Neural progenitor cell (in vitro differentiated cells): ENCODE measurements at regions not wholly inside any gene's neighbourhood (a gene's known extent, or its start where the extent isn't known, plus 50 kb on each side); places are given as distances from the start of the nearest gene placed in this dataset.

ENCODE experiments used
- DNase-seq: peaks from one replicate; pipeline ENCODE4 v3.0.0-alpha.2; 2016; ENCODE audit warnings: low spot score
- H2AFZ ChIP-seq: fragments of 200-600 bp; sonication (generic); replicated peaks from 2 replicates; pipeline ENCODE4 v1.6.1; 2016; ENCODE audit warnings: antibody characterized with exemption
- H3F3A ChIP-seq: fragments of 200-600 bp; sonication (generic); 2 replicates; pipeline ENCODE4 v1.6.1; 2016; ENCODE audit warnings: antibody characterized with exemption, low read depth
- H3K27ac ChIP-seq: fragments of 200-600 bp; sonication (generic); 2 replicates; pipeline ENCODE4 v1.5.1; 2016; ENCODE audit warnings: mild to moderate bottlenecking
- H3K27me3 ChIP-seq: fragments of 200-600 bp; sonication (generic); 2 replicates; pipeline ENCODE4 v1.6.1; 2016; ENCODE audit warnings: mild to moderate bottlenecking, moderate library complexity
- H3K36me3 ChIP-seq: fragments of 200-600 bp; sonication (generic); 2 replicates; pipeline ENCODE4 v1.5.1; 2016
- H3K4me1 ChIP-seq: fragments of 200-600 bp; sonication (generic); 2 replicates; pipeline ENCODE4 v1.6.1; 2016; ENCODE audit warnings: mixed run types
- H3K4me2 ChIP-seq: fragments of 200-600 bp; sonication (generic); 2 replicates; pipeline ENCODE4 v1.6.1; 2016
- H3K4me3 ChIP-seq: fragments of 200-600 bp; sonication (generic); 2 replicates; pipeline ENCODE4 v1.5.1; 2016
- H3K79me2 ChIP-seq: fragments of 200-600 bp; sonication (generic); 2 replicates; pipeline ENCODE4 v1.6.1; 2016; ENCODE audit warnings: low read depth
- H3K9ac ChIP-seq: fragments of 200-600 bp; sonication (generic); 2 replicates; pipeline ENCODE4 v1.6.1; 2016
- H3K9me3 ChIP-seq: fragments of 200-600 bp; sonication (generic); 2 replicates; pipeline ENCODE4 v1.5.1; 2016; ENCODE audit warnings: low read depth
- H4K20me1 ChIP-seq: fragments of 200-600 bp; sonication (generic); 2 replicates; pipeline ENCODE4 v1.6.1; 2016; ENCODE audit warnings: low read depth
- H3K27ac Mint-ChIP-seq: 3 replicates; pipeline ENCODE4 v1.8.0; 2021; ENCODE audit warnings: mixed read lengths
- H3K27me3 Mint-ChIP-seq: 2 replicates; pipeline ENCODE4 v1.8.0; 2022; ENCODE audit warnings: low read depth, mild to moderate bottlenecking, inconsistent platforms, moderate library complexity, mixed read lengths; ENCODE audit not compliant: insufficient read depth
- H3K36me3 Mint-ChIP-seq: 3 replicates; pipeline ENCODE4 v1.8.0; 2021; ENCODE audit warnings: mixed read lengths
- H3K4me1 Mint-ChIP-seq: 3 replicates; pipeline ENCODE4 v1.8.0; 2021; ENCODE audit warnings: mixed read lengths
- H3K4me3 Mint-ChIP-seq: 3 replicates; pipeline ENCODE4 v1.8.0; 2021; ENCODE audit warnings: mild to moderate bottlenecking, moderate library complexity, mixed read lengths
- H3K9me3 Mint-ChIP-seq: 3 replicates; pipeline ENCODE4 v1.8.0; 2020; ENCODE audit warnings: mixed read lengths
- CTCF ChIP-seq: fragments of 200-600 bp; sonication (generic); IDR thresholded peaks from 2 replicates; pipeline ENCODE4 v1.5.1; 2017; ENCODE audit warnings: antibody characterized with exemption, mild to moderate bottlenecking
- EZH2 ChIP-seq: fragments of 200-600 bp; sonication (generic); IDR thresholded peaks from 2 replicates; pipeline ENCODE4 v1.6.1; 2017; ENCODE audit warnings: antibody characterized with exemption, mild to moderate bottlenecking, moderate library complexity
- EZH2phosphoT487 ChIP-seq: fragments of 200-600 bp; sonication (generic); IDR thresholded peaks from 2 replicates; pipeline ENCODE4 v1.6.1; 2017; ENCODE audit warnings: antibody characterized with exemption

- H3K36me3 ChIP-seq, result no peaks in the 10 kb centered on the region
- H3K4me3 ChIP-seq, result no peak overlapping the region
- Mint-ChIP-seq H3K27ac (no peak overlapping the region), H3K9me3 (peaks cover 56% of the 10 kb centered on the region), H3K36me3 (no peaks in the 10 kb centered on the region), H3K4me3 (no peak overlapping the region), H3K27me3 (peaks cover 7% of the 10 kb centered on the region), H3K4me1 (no peaks in the 10 kb centered on the region)
- no peak overlapping the region for H3K4me2 ChIP-seq
- H4K20me1 ChIP-seq, result no peaks in the 10 kb centered on the region
- H3K27me3 ChIP-seq, result no peaks in the 10 kb centered on the region
- H3K79me2 ChIP-seq, result no peaks in the 10 kb centered on the region
- no peak for DNase-seq
- TF ChIP-seq EZH2, result no peak
- H3K4me1 ChIP-seq, result no peaks in the 10 kb centered on the region
- peaks cover 17% of the 10 kb centered on the region for H3K9me3 ChIP-seq
- H3K27ac ChIP-seq, result no peak overlapping the region
- H3F3A ChIP-seq, result no peaks in the 10 kb centered on the region
- H2AFZ ChIP-seq, result no peak overlapping the region
- H3K9ac ChIP-seq, result no peak overlapping the region
Measured at GRCh38 chr13:80828759-80829158, 487.8 kb upstream of the SPRY2 start.

GRCh38 chr13:80825276-80825675, 484.4 kb upstream of the SPRY2 start:
- Histone ChIP-seq H3K4me3 (no peak overlapping the region), H3K36me3 (no peaks in the 10 kb centered on the region), H3K79me2 (no peaks in the 10 kb centered on the region), H3K27me3 (no peaks in the 10 kb centered on the region), H3K4me2 (no peak overlapping the region), H3K9me3 (peaks cover 17% of the 10 kb centered on the region), H3K9ac (no peak overlapping the region), H3K27ac (no peak overlapping the region), H3F3A (no peaks in the 10 kb centered on the region), H4K20me1 (no peaks in the 10 kb centered on the region), H2AFZ (no peak overlapping the region), H3K4me1 (no peaks in the 10 kb centered on the region)
- Mint-ChIP-seq H3K27me3 (no peaks in the 10 kb centered on the region), H3K4me3 (no peak overlapping the region), H3K36me3 (no peaks in the 10 kb centered on the region), H3K9me3 (peaks cover 42% of the 10 kb centered on the region), H3K4me1 (no peaks in the 10 kb centered on the region), H3K27ac (no peak overlapping the region)
- no peak for DNase-seq
- no peak for TF ChIP-seq CTCF
- no peak for TF ChIP-seq EZH2
- TF ChIP-seq EZH2phosphoT487, result no peak

- Histone ChIP-seq H3K4me3 (no peak overlapping the region), H3F3A (no peaks in the 10 kb centered on the region), H2AFZ (no peak overlapping the region), H4K20me1 (no peaks in the 10 kb centered on the region), H3K9ac (no peak overlapping the region), H3K36me3 (no peaks in the 10 kb centered on the region), H3K79me2 (no peaks in the 10 kb centered on the region), H3K27me3 (no peaks in the 10 kb centered on the region), H3K4me1 (no peaks in the 10 kb centered on the region), H3K4me2 (no peak overlapping the region), H3K27ac (no peak overlapping the region), H3K9me3 (peaks cover 13% of the 10 kb centered on the region)
- Mint-ChIP-seq H3K27ac (no peak overlapping the region), H3K36me3 (no peaks in the 10 kb centered on the region), H3K27me3 (no peaks in the 10 kb centered on the region), H3K4me3 (no peak overlapping the region), H3K9me3 (peaks cover 40% of the 10 kb centered on the region), H3K4me1 (no peaks in the 10 kb centered on the region)
- TF ChIP-seq EZH2phosphoT487, result no peak
- TF ChIP-seq EZH2, result no peak
- no peak for TF ChIP-seq CTCF
- DNase-seq, result no peak
Measured at GRCh38 chr13:80824229-80824628, 483.3 kb upstream of the SPRY2 start.

- H3K4me1 Mint-ChIP-seq, result no peaks in the 10 kb centered on the region
- H3K36me3 Mint-ChIP-seq, result no peaks in the 10 kb centered on the region
- no peak overlapping the region for H3K4me3 Mint-ChIP-seq
- Histone ChIP-seq H3K9ac (no peak overlapping the region), H3K27ac (no peak overlapping the region), H4K20me1 (no peaks in the 10 kb centered on the region), H3K9me3 (peaks cover 5% of the 10 kb centered on the region), H3F3A (no peaks in the 10 kb centered on the region), H3K79me2 (no peaks in the 10 kb centered on the region), H3K36me3 (no peaks in the 10 kb centered on the region), H3K4me2 (no peak overlapping the region), H3K4me1 (no peaks in the 10 kb centered on the region), H3K27me3 (no peaks in the 10 kb centered on the region), H2AFZ (no peak overlapping the region), H3K4me3 (no peak overlapping the region)
- H3K27ac Mint-ChIP-seq, result no peak overlapping the region
- peaks cover 37% of the 10 kb centered on the region for H3K9me3 Mint-ChIP-seq
- no peak for TF ChIP-seq EZH2
- no peak for TF ChIP-seq EZH2phosphoT487
- no peak for TF ChIP-seq CTCF
- H3K27me3 Mint-ChIP-seq, result no peaks in the 10 kb centered on the region
- DNase-seq, result no peak
Measured at GRCh38 chr13:80823472-80823871, 482.5 kb upstream of the SPRY2 start.
